ENCODE measurements at regions not wholly inside any gene's neighbourhood (a gene's known extent, or its start where the extent isn't known, plus 50 kb on each side); places are given as distances from the start of the nearest gene placed in this dataset.

DNA sequence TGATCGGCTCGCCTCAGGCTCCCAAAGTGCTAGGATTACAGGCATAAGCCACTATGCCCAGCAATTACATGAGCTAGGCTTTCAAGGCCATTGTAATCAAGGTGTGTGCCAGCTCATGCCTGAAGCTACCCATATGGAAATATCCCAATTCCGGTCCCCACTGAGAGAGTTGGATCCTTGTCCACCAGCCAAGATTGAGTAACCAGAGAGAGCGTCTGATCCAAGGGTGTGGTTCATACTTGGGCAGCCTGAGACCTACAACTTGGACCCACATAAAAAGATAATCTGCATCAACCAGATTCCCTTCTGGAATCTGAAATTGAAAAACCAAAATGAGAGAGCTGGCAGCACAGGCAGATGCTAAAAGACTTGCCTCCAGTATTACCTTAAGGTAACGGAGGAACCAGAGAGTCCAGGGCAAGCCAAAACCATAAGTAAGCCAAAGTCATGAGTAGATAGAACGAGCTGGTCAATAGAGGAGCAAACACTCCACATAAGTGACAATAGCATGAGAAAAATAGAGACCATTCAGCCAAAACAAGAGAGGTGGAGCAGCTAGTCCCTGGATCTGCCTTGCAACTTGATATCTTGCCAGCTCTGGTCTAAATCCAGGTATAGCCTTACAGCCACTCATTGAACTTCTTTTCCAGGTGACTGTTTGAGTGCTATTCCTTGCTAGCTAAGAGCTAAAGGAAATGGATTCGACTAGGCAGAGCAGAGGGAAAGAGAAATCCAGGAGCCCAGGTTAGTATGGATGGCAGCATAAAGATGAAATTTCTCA lies 63.8 kb upstream of the ATP1A1 start:
- DNase-seq (ENCODE audit: low read depth) = no peak
- TF ChIP-seq, protein P1, sequence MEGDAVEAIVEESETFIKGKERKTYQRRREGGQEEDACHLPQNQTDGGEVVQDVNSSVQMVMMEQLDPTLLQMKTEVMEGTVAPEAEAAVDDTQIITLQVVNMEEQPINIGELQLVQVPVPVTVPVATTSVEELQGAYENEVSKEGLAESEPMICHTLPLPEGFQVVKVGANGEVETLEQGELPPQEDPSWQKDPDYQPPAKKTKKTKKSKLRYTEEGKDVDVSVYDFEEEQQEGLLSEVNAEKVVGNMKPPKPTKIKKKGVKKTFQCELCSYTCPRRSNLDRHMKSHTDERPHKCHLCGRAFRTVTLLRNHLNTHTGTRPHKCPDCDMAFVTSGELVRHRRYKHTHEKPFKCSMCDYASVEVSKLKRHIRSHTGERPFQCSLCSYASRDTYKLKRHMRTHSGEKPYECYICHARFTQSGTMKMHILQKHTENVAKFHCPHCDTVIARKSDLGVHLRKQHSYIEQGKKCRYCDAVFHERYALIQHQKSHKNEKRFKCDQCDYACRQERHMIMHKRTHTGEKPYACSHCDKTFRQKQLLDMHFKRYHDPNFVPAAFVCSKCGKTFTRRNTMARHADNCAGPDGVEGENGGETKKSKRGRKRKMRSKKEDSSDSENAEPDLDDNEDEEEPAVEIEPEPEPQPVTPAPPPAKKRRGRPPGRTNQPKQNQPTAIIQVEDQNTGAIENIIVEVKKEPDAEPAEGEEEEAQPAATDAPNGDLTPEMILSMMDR (conservative IDR thresholded peaks at IDR 0.05; ENCODE audit: control insufficient read depth, insufficient read depth, low read depth, low read length) = no peak
- H3K4me3 ChIP-seq (ENCODE audit: control insufficient read depth, low read depth, low read length) = no peak overlapping the region

DNA sequence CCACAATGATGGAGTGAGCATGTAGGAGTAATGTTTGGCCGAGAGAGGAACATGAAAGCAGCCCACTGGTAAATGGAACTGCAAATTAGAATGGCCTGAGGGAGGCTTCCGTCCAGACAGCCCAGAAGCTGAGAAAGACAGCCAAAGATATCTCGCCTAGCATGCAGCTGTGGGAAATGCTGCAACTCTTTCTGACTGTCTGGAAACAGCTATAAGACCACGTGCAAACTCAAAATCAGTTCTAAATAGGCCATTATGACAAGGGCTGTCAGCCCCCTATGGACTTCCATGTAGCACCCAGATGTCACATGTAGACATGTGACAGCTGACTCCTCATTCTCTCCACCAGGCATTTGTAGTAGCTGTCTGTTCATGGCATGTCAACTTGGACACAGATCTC lies 62.9 kb upstream of the ATP1A1 start:
- TF ChIP-seq, protein P1 (conservative IDR thresholded peaks at IDR 0.05; ENCODE audit: control insufficient read depth, insufficient read depth, low read depth, low read length) = no peak
- no peak for DNase-seq (ENCODE audit: low read depth)
- H3K4me3 ChIP-seq (ENCODE audit: control insufficient read depth, low read depth, low read length) = no peak overlapping the region

DNA sequence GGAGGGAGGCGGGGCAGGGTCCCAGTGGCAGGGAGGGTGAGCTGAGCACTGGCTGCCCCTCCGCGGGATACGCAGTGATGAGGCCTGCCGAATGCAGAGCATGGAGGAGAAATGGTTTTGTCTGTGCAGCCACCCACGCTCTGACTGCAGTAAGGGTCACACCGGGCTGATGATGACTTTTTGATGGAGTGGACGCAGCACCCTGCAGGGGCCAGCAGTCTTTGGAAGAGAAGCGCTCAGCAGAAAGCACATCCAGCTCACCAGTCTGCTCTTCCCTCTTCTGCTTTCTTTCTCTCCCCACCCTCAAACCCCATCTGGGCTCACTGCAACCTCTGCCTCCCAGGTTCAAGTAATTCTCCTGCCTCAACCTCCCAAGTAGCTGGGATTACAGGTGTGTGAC lies 61.9 kb upstream of the ATP1A1 start:
- TF ChIP-seq, protein P1 (conservative IDR thresholded peaks at IDR 0.05; ENCODE audit: control insufficient read depth, insufficient read depth, low read depth, low read length) = no peak
- no peak for DNase-seq (ENCODE audit: low read depth)
- H3K4me3 ChIP-seq (ENCODE audit: control insufficient read depth, low read depth, low read length) = no peak overlapping the region

DNA sequence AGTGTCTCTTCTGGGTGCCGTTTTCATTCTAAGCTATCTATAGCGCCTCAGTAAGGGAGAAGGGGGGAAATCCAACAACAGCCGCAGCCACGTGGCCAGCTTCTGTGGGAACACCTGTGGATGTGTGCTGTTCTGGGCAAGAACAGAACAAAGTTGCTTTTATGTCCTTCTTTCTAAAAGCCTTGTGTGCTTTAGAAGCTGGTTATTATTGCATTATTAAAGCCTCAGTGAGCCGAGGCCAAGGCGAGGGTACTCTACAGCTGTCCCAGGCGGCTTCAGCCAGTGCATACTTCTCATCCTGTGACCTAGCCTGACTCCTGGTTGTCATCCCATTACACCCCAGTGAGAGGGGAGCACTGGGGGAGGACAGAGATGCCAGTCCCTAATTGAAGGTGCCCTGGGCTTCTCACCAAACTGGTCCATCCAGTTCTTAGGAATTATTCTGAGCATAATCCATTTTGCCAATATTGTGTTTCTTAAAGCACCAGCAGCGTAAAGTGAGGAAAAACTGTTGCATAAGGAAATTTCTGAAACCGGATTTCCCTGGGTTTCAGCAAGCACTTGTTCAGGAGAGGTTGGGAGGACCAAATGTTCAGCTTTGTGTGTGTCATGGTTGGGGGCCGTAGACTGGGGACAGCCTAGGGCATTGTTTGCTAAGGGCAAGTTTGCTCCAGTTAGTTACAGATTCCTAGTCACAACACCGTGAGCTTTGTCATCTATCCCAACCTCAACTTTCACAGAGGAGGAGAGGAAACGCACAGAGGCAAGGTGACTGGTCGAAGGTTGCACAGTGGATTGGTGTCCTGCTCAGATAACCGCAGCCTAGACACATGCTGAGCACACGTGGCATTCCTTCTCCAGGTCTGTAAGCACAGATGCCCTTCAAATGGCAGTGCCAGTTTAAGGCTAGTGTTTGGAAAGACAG lies 61.0 kb upstream of the ATP1A1 start:
- no peak for DNase-seq (ENCODE audit: low read depth)
- TF ChIP-seq, protein P1 (conservative IDR thresholded peaks at IDR 0.05; ENCODE audit: control insufficient read depth, insufficient read depth, low read depth, low read length) = no peak
- H3K4me3 ChIP-seq (ENCODE audit: control insufficient read depth, low read depth, low read length) = no peak overlapping the region

DNA sequence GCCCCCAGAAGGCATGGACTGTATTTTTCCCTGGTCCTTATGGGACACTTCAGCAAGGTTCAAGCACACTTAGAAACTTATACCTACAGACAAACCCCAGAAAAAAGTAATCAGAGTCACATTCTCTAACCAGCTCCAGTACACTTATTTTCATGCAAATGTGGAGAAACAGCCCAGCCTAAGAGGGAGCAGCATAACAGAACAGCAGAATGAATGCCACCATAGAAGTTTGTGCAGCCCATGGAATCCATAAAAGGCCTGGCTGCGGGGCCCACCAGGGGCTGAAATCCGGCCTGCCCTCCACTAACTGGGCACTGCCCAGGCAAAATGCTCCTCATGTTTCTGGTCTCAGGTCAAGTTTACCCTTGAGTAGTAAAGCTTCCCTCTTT lies 60.4 kb upstream of the ATP1A1 start:
- no peak for DNase-seq (ENCODE audit: low read depth)
- no peak overlapping the region for H3K4me3 ChIP-seq (ENCODE audit: control insufficient read depth, low read depth, low read length)
- TF ChIP-seq, protein P1 (conservative IDR thresholded peaks at IDR 0.05; ENCODE audit: control insufficient read depth, insufficient read depth, low read depth, low read length) = no peak

DNA sequence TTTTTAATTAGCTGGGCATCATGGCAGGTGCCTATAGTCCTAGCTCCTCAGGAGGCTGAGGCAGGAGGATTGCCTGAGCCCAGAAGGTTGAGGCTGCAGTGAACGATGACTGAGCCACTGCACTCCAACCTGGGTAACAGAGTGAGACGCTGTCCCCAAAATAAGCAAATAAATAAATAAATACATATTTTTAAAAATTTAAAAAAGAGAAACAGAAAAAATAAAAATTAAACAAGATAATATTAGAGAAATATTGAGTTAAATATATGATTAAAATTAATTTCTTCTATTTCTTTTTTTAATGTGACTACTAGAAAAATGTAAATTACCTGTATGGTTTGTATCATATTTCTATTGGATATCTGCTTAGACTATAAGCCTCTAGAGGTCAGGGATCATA lies 59.3 kb upstream of the ATP1A1 start:
- no peak for DNase-seq (ENCODE audit: low read depth)
- TF ChIP-seq, protein P1 (conservative IDR thresholded peaks at IDR 0.05; ENCODE audit: control insufficient read depth, insufficient read depth, low read depth, low read length) = no peak

More for the DNA sequence above, 59.3 kb upstream of the ATP1A1 start:
- H3K4me3 ChIP-seq (ENCODE audit: control insufficient read depth, low read depth, low read length) = no peak overlapping the region

Data from fibroblast of mammary gland (primary cell).